ENCODE measurements at regions not wholly inside any gene's neighbourhood (a gene's known extent, or its start where the extent isn't known, plus 50 kb on each side); places are given as distances from the start of the nearest gene placed in this dataset.

- peak; percentile 43 for DNase-seq (ENCODE audit: low spot score)
These were observed 54.6 kb downstream of the ZFP36L2 start for GRCh38 chr2:43171789-43172188.

GRCh38 chr2:43170405-43171105 lies 55.9 kb downstream of the ZFP36L2 start:
- no peak for DNase-seq (ENCODE audit: low spot score)

- DNase-seq (ENCODE audit: low spot score), result peak; percentile 77
These were observed 56.4 kb downstream of the ZFP36L2 start for GRCh38 chr2:43169987-43170386.

GRCh38 chr2:43169099-43169945 lies 57.1 kb downstream of the ZFP36L2 start:
- peak; percentile 67 for DNase-seq (ENCODE audit: low spot score)

GRCh38 chr2:43168016-43168369 lies 58.4 kb downstream of the ZFP36L2 start:
- DNase-seq (ENCODE audit: low spot score), result no peak

GRCh38 chr2:43165378-43166069 lies 60.9 kb downstream of the ZFP36L2 start:
- no peak for DNase-seq (ENCODE audit: low spot score)

- no peak for DNase-seq (ENCODE audit: low spot score)
These were observed 61.7 kb downstream of the ZFP36L2 start for GRCh38 chr2:43164686-43165085.

GRCh38 chr2:43163584-43164270 lies 62.7 kb downstream of the ZFP36L2 start:
- DNase-seq (ENCODE audit: low spot score), result no peak

- no peak for DNase-seq (ENCODE audit: low spot score)
These were observed 64.0 kb downstream of the ZFP36L2 start for GRCh38 chr2:43162511-43162776.

- DNase-seq (ENCODE audit: low spot score), result no peak
These were observed 64.5 kb downstream of the ZFP36L2 start for GRCh38 chr2:43161650-43162510.

- DNase-seq (ENCODE audit: low spot score), result no peak
These were observed 65.6 kb downstream of the ZFP36L2 start for GRCh38 chr2:43160778-43161177.

- no peak for DNase-seq (ENCODE audit: low spot score)
These were observed 66.6 kb downstream of the ZFP36L2 start for GRCh38 chr2:43159797-43160196.

- DNase-seq (ENCODE audit: low spot score), result no peak
These were observed 68.0 kb downstream of the ZFP36L2 start for GRCh38 chr2:43158259-43158880.

GRCh38 chr2:43157506-43158246 lies 68.7 kb downstream of the ZFP36L2 start:
- DNase-seq (ENCODE audit: low spot score), result no peak

- DNase-seq (ENCODE audit: low spot score), result no peak
These were observed 70.5 kb downstream of the ZFP36L2 start for GRCh38 chr2:43155851-43156411.

- DNase-seq (ENCODE audit: low spot score), result no peak
These were observed 71.7 kb downstream of the ZFP36L2 start for GRCh38 chr2:43154685-43155084.

- DNase-seq (ENCODE audit: low spot score), result peak; percentile 85
These were observed 73.4 kb downstream of the ZFP36L2 start for GRCh38 chr2:43152741-43153647.

- no peak for DNase-seq (ENCODE audit: low spot score)
These were observed 74.2 kb downstream of the ZFP36L2 start for GRCh38 chr2:43152186-43152585.

Data from hematopoietic multipotent progenitor cell treated with erythropoietin and hydrocortisone succinate and interleukin-3 and kit ligand, for 15 days (in vitro differentiated cells).